Upper lobe of left lung (tissue), 4 donors: ENCODE measurements at regions not wholly inside any gene's neighbourhood (a gene's known extent, or its start where the extent isn't known, plus 50 kb on each side); places are given as distances from the start of the nearest gene placed in this dataset.

Experiments
- CTCF ChIP-seq, 6 experiments: fragments of 450-650 bp in 4 of 6; fragments of 200-600 bp in 2 of 6; sonication (generic) in 2 of 6; IDR thresholded peaks; one replicate each; pipeline ENCODE4 v1.5.1; 2016 to 2019; ENCODE audit warnings: antibody characterized with exemption in 6 of 6
- POLR2A ChIP-seq, 4 donors: fragments of 450-650 bp; IDR thresholded peaks; one replicate each; pipeline ENCODE4 v1.5.1; 2016 to 2017; ENCODE audit warnings: antibody characterized with exemption in 4 of 4, mild to moderate bottlenecking in 2 of 4

DNA sequence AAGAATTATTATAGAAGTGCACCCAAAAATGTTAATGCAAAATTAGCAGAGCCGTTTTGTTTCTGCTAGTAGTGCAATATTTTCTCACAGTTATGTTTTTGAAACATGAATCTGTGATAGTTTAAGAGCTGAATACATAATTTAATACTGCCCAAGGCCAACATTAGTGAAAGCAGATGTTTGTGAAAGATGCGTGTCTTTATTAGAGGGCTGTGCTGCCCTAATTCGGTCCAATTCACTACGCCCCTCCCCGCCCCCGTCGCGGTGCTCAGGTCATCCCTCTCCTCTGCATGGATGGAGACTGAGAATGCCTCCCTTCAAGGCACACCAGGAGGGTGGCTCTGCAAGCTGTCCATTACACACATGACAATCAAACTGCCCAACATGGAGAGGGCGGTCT is 172.0 kb downstream of the TEX36 start:
- TF ChIP-seq CTCF (IDR thresholded peaks at IDR 0.05), result no peak
- no peak for TF ChIP-seq POLR2A (IDR thresholded peaks at IDR 0.05)
